ENCODE measurements at regions not wholly inside any gene's neighbourhood (a gene's known extent, or its start where the extent isn't known, plus 50 kb on each side); places are given as distances from the start of the nearest gene placed in this dataset.

GRCh38 chr4:125663896-125664767, 349.4 kb downstream of the FAT4 start:
- no peak overlapping the region for H3K4me2 ChIP-seq (ENCODE audit: low read depth, low read length)

More at GRCh38 chr4:125663896-125664767, 349.4 kb downstream of the FAT4 start:
- intact Hi-C loops (cut with micrococcal nuclease; ENCODE audit: unreplicated experiment): no loop called here
- ATAC-seq (no peak), DNase-seq (ENCODE audit: low spot score) (no peak), FAIRE-seq (no peak)
- BruUV-seq (replicated peaks): no TSS peak
- Histone ChIP-seq H3K4me1 (ENCODE audit: insufficient read depth, low read length) (no peaks in the 10 kb centered on the region), H2AFZ (ENCODE audit: low read length) (no peak overlapping the region), H3K9me3 (ENCODE audit: low read length) (no peaks in the 10 kb centered on the region), H3K36me3 (replicated peaks in 1 of 2; ENCODE audit: control insufficient read depth in 1 of 2, insufficient read depth in 2 of 2, low read length in 2 of 2) (no peaks in the 10 kb centered on the region), H3K27me3 (ENCODE audit: control insufficient read depth in 1 of 2, insufficient read depth in 2 of 2, low read length in 2 of 2) (no peaks in the 10 kb centered on the region), H3K4me3 (replicated peaks in 1 of 3; ENCODE audit: insufficient read depth in 1 of 3, low read depth in 2 of 3, low read length in 3 of 3) (no peak overlapping the region), H4K20me1 (ENCODE audit: insufficient read depth, low read length) (no peaks in the 10 kb centered on the region), H3K27ac (ENCODE audit: extremely low read length, insufficient read depth, low read length) (no peak overlapping the region), H3K9ac (ENCODE audit: insufficient read depth, low read depth, low read length) (no peak overlapping the region), H3K79me2 (ENCODE audit: insufficient read depth, low read length) (no peaks in the 10 kb centered on the region)
- TF ChIP-seq ZNF777 (CRISPR knock-in tag; IDR thresholded peaks at IDR 0.05) (no peak), FOXO1 (CRISPR knock-in tag; IDR thresholded peaks at IDR 0.05) (no peak), NPAS2 (CRISPR knock-in tag; IDR thresholded peaks at IDR 0.05; ENCODE audit: borderline replicate concordance) (no peak), NFE2L1 (CRISPR knock-in tag; IDR thresholded peaks at IDR 0.05; ENCODE audit: borderline replicate concordance) (no peak), NCOA5 (CRISPR knock-in tag; IDR thresholded peaks at IDR 0.05) (no peak), JUNB (CRISPR knock-in tag; IDR thresholded peaks at IDR 0.05; ENCODE audit: borderline replicate concordance) (no peak), ZNF674 (CRISPR knock-in tag; IDR thresholded peaks at IDR 0.05; ENCODE audit: low read depth) (no peak)
- TF ChIP-seq, protein P1, sequence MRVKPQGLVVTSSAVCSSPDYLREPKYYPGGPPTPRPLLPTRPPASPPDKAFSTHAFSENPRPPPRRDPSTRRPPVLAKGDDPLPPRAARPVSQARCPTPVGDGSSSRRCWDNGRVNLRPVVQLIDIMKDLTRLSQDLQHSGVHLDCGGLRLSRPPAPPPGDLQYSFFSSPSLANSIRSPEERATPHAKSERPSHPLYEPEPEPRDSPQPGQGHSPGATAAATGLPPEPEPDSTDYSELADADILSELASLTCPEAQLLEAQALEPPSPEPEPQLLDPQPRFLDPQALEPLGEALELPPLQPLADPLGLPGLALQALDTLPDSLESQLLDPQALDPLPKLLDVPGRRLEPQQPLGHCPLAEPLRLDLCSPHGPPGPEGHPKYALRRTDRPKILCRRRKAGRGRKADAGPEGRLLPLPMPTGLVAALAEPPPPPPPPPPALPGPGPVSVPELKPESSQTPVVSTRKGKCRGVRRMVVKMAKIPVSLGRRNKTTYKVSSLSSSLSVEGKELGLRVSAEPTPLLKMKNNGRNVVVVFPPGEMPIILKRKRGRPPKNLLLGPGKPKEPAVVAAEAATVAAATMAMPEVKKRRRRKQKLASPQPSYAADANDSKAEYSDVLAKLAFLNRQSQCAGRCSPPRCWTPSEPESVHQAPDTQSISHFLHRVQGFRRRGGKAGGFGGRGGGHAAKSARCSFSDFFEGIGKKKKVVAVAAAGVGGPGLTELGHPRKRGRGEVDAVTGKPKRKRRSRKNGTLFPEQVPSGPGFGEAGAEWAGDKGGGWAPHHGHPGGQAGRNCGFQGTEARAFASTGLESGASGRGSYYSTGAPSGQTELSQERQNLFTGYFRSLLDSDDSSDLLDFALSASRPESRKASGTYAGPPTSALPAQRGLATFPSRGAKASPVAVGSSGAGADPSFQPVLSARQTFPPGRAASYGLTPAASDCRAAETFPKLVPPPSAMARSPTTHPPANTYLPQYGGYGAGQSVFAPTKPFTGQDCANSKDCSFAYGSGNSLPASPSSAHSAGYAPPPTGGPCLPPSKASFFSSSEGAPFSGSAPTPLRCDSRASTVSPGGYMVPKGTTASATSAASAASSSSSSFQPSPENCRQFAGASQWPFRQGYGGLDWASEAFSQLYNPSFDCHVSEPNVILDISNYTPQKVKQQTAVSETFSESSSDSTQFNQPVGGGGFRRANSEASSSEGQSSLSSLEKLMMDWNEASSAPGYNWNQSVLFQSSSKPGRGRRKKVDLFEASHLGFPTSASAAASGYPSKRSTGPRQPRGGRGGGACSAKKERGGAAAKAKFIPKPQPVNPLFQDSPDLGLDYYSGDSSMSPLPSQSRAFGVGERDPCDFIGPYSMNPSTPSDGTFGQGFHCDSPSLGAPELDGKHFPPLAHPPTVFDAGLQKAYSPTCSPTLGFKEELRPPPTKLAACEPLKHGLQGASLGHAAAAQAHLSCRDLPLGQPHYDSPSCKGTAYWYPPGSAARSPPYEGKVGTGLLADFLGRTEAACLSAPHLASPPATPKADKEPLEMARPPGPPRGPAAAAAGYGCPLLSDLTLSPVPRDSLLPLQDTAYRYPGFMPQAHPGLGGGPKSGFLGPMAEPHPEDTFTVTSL (CRISPR knock-in tag; IDR thresholded peaks at IDR 0.05; ENCODE audit: borderline replicate concordance): no peak
- POLR2A ChIA-PET: no interaction called here
- CTCF ChIA-PET (ENCODE audit: low intra/inter-chr PET ratio, low total read pairs): no interaction called here
- 32% methylated on average over 5 of the region's 7 CpGs for WGBS (ENCODE audit: low lambda C conversion rate)
- in situ Hi-C loops (cut with HindIII; ENCODE audit: extremely low pct_ligation_motif_present, low pct_unique_long_range_greater_than_20kb): no loop called here
